NB4 (cell line): ENCODE measurements at regions not wholly inside any gene's neighbourhood (a gene's known extent, or its start where the extent isn't known, plus 50 kb on each side); places are given as distances from the start of the nearest gene placed in this dataset.

ENCODE experiments used
- DNase-seq: peaks from one replicate; pipeline ENCODE4 v3.0.0; 2010; ENCODE audit warnings: low read depth
- H3K4me3 ChIP-seq: one replicate; pipeline ENCODE4 v1.5.1; 2011; ENCODE audit warnings: mild to moderate bottlenecking, low read depth, low read length, moderate library complexity
- CTCF ChIP-seq: IDR thresholded peaks from one replicate; pipeline ENCODE4 v1.5.1; 2012; ENCODE audit warnings: low read depth, low read length
- MYC ChIP-seq: IDR thresholded peaks from 2 replicates; pipeline ENCODE4 v1.6.1; 2011; ENCODE audit warnings: low read depth, low read length
- POLR2A ChIP-seq: IDR thresholded peaks from 2 replicates; pipeline ENCODE4 v1.6.1; 2011; ENCODE audit warnings: mild to moderate bottlenecking; ENCODE audit not compliant: insufficient read length; ENCODE audit errors: extremely low read depth
- TF ChIP-seq, protein P1 (sequence below): IDR thresholded peaks from 2 replicates; pipeline ENCODE4 v1.6.1; 2011; ENCODE audit warnings: low read depth, low read length

GRCh38 chr18:28805491-28805890, 628.6 kb upstream of the CDH2 start:
- DNase-seq: no peak
- H3K4me3 ChIP-seq: no peak overlapping the region
- TF ChIP-seq CTCF: no peak
- TF ChIP-seq, protein P1, sequence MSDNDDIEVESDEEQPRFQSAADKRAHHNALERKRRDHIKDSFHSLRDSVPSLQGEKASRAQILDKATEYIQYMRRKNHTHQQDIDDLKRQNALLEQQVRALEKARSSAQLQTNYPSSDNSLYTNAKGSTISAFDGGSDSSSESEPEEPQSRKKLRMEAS: no peak
- TF ChIP-seq POLR2A: no peak
- no peak for TF ChIP-seq MYC

GRCh38 chr18:28804512-28805202, 627.7 kb upstream of the CDH2 start:
- TF ChIP-seq, protein P1: no peak
- TF ChIP-seq CTCF (no peak), MYC (no peak), POLR2A (no peak)
- no peak for DNase-seq
- H3K4me3 ChIP-seq: no peak overlapping the region

DNA sequence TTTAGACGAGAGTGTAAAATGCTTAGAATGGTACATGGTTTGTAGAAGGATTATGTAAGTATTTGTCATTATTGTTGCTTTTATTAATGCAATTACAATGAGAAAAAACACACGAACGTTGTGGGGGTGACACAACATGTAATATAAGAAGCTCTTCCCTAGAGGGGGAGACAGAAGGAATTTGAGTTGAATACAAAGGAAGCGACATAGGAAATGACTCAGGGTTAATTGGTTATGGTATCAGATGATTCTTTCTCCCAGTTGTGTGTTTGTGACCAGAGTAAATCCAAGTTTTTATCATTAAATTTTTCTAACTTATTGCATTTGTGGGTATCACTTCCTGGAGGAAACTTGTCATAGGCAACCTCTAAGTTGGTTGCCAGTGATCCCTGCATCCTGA, 625.6 kb upstream of the CDH2 start:
- DNase-seq: no peak
- TF ChIP-seq POLR2A (no peak), MYC (no peak), CTCF (no peak)
- TF ChIP-seq, protein P1: no peak
- no peak overlapping the region for H3K4me3 ChIP-seq

GRCh38 chr18:28801876-28802275, 624.9 kb upstream of the CDH2 start:
- DNase-seq: no peak
- TF ChIP-seq CTCF (no peak), POLR2A (no peak), MYC (no peak)
- TF ChIP-seq, protein P1: no peak
- no peak overlapping the region for H3K4me3 ChIP-seq

GRCh38 chr18:28794459-28795245, 617.7 kb upstream of the CDH2 start:
- no peak for DNase-seq
- H3K4me3 ChIP-seq: no peak overlapping the region
- TF ChIP-seq, protein P1: no peak
- no peak for TF ChIP-seq CTCF
- no peak for TF ChIP-seq POLR2A
- no peak for TF ChIP-seq MYC
